ENCODE measurements at regions not wholly inside any gene's neighbourhood (a gene's known extent, or its start where the extent isn't known, plus 50 kb on each side); places are given as distances from the start of the nearest gene placed in this dataset.

DNA sequence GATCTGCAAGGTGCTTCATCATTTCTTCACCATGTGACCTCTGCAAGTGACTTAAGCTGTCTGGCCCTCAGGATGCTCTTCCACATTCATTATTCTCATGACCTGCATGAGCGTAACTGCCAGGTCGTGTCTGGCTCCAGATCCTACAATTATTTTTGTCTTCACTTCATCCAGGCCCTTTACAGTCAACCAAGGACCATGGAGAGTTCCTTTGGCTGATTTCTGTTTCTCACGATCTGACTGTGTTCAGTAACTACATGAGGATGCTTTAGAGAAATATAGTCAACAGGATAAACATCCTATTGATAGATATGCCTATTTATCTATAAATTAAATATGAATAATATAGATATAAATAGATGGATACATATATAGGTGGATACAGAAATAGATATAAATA is 1251.6 kb downstream of the NLGN4Y start:
- TF ChIP-seq, protein P1, sequence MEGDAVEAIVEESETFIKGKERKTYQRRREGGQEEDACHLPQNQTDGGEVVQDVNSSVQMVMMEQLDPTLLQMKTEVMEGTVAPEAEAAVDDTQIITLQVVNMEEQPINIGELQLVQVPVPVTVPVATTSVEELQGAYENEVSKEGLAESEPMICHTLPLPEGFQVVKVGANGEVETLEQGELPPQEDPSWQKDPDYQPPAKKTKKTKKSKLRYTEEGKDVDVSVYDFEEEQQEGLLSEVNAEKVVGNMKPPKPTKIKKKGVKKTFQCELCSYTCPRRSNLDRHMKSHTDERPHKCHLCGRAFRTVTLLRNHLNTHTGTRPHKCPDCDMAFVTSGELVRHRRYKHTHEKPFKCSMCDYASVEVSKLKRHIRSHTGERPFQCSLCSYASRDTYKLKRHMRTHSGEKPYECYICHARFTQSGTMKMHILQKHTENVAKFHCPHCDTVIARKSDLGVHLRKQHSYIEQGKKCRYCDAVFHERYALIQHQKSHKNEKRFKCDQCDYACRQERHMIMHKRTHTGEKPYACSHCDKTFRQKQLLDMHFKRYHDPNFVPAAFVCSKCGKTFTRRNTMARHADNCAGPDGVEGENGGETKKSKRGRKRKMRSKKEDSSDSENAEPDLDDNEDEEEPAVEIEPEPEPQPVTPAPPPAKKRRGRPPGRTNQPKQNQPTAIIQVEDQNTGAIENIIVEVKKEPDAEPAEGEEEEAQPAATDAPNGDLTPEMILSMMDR (IDR thresholded peaks at IDR 0.05; ENCODE audit: borderline replicate concordance, extremely low read depth, low read length, poor library complexity, severe bottlenecking) = no peak
- no peak for TF ChIP-seq EZH2 (IDR thresholded peaks at IDR 0.05; ENCODE audit: borderline replicate concordance, low read depth, low read length, severe bottlenecking)
